ENCODE measurements at regions not wholly inside any gene's neighbourhood (a gene's known extent, or its start where the extent isn't known, plus 50 kb on each side); places are given as distances from the start of the nearest gene placed in this dataset.
"Not testable (repeated sequence)": the region's sequence is repeated elsewhere in the genome, so short reads cannot be mapped to it uniquely, and the experiment has no call there.

DNA sequence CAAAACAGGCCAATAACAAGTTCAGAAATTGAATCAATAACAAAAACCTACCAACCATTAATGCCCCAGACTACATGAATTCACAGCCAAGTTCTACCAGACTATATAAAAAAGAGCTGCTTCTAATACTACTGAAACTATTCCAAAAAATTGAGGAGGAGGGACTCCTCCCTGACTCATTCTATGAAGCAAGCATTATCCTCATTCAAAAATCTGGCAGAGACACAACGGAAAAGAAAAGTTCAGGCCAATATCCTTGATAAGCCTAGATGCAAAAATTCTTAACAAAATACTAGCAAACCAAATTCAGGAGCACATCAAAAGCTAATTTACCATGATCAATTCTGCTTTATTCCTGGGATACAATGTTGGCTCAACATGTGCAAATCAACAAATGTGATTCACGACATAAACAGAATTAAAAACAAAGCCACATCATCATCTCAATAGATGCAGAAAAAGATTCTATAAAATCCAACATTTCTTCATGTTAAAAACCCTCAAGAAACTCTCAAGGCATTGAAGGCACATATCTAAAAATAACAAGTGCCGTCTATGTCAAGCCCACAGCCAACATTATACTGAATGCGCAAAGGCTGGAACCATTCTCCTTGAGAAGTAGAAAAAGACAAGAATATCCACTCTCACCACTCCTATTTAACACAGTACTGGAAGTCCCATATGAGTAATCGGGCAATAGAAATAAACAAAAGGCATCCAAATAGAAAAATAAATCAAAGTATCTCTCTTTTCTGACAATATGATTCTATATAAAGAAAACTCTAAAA is 573.6 kb upstream of the GRM7 start:
- TF ChIP-seq, protein P1, sequence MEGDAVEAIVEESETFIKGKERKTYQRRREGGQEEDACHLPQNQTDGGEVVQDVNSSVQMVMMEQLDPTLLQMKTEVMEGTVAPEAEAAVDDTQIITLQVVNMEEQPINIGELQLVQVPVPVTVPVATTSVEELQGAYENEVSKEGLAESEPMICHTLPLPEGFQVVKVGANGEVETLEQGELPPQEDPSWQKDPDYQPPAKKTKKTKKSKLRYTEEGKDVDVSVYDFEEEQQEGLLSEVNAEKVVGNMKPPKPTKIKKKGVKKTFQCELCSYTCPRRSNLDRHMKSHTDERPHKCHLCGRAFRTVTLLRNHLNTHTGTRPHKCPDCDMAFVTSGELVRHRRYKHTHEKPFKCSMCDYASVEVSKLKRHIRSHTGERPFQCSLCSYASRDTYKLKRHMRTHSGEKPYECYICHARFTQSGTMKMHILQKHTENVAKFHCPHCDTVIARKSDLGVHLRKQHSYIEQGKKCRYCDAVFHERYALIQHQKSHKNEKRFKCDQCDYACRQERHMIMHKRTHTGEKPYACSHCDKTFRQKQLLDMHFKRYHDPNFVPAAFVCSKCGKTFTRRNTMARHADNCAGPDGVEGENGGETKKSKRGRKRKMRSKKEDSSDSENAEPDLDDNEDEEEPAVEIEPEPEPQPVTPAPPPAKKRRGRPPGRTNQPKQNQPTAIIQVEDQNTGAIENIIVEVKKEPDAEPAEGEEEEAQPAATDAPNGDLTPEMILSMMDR (conservative IDR thresholded peaks at IDR 0.05) = no peak
- H3K4me3 Mint-ChIP-seq = no peak overlapping the region
- peaks cover 19% of the 10 kb centered on the region for H3K9me3 Mint-ChIP-seq
- peaks cover 9% of the 10 kb centered on the region for H3K36me3 Mint-ChIP-seq (ENCODE audit: low read depth)
- H3K27ac Mint-ChIP-seq (ENCODE audit: unreplicated experiment) = no peak overlapping the region
- no peaks in the 10 kb centered on the region for H3K27me3 Mint-ChIP-seq (ENCODE audit: low read depth)
- H3K4me1 Mint-ChIP-seq = no peaks in the 10 kb centered on the region
- DNase-seq (ENCODE audit: low read depth, low spot score) = no peak

DNA sequence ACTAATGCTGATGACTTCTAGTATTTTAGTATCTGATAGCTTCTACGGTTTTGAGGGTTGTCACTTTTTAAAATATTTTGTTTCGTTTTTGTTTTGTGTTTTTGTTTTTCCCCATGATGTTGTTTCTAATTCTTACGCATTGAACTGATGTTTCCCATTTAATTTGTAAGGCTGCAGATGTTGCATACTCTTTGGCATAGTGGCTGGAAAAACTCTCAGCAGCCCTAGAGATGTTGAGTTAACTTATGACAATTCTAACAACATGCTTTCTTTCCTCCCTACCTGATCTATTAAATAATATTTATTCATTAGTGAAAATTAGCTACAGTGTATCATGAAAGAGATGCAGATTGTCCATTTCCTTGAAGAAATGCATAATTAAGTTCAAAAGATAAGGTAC is 559.3 kb upstream of the GRM7 start:
- no peak for DNase-seq (ENCODE audit: low read depth, low spot score)
- Mint-ChIP-seq H3K4me3 (no peak overlapping the region), H3K36me3 (ENCODE audit: low read depth) (peaks cover 3% of the 10 kb centered on the region), H3K9me3 (peaks cover 10% of the 10 kb centered on the region), H3K27me3 (ENCODE audit: low read depth) (no peaks in the 10 kb centered on the region), H3K4me1 (no peaks in the 10 kb centered on the region), H3K27ac (ENCODE audit: unreplicated experiment) (no peak overlapping the region)
- TF ChIP-seq, protein P1 (conservative IDR thresholded peaks at IDR 0.05) = no peak

DNA sequence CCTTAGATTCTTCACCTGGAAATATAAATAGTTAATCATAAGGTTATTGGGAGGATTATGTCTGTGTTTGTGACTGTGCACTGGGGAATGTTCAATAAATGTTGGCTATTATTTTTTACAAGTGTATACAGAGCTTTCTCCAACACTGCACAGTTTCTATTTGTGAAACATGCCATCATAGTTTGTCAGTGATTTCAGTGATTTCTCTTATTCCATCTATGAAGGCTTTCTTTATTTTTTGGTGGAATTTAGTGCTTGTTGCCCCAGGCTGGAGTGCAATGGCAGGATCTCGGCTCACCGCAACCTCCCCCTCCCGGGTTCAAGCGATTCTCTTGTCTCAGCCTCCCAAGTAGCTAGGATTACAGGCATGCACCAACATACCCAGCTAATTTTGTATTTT is 545.0 kb upstream of the GRM7 start:
- H3K4me1 Mint-ChIP-seq = no peaks in the 10 kb centered on the region
- no peak for DNase-seq (ENCODE audit: low read depth, low spot score)
- H3K27ac Mint-ChIP-seq (ENCODE audit: unreplicated experiment) = no peak overlapping the region
- TF ChIP-seq, protein P1 (conservative IDR thresholded peaks at IDR 0.05) = no peak
- H3K27me3 Mint-ChIP-seq (ENCODE audit: low read depth) = no peaks in the 10 kb centered on the region
- no peaks in the 10 kb centered on the region for H3K9me3 Mint-ChIP-seq
- no peaks in the 10 kb centered on the region for H3K36me3 Mint-ChIP-seq (ENCODE audit: low read depth)
- H3K4me3 Mint-ChIP-seq = no peak overlapping the region

DNA sequence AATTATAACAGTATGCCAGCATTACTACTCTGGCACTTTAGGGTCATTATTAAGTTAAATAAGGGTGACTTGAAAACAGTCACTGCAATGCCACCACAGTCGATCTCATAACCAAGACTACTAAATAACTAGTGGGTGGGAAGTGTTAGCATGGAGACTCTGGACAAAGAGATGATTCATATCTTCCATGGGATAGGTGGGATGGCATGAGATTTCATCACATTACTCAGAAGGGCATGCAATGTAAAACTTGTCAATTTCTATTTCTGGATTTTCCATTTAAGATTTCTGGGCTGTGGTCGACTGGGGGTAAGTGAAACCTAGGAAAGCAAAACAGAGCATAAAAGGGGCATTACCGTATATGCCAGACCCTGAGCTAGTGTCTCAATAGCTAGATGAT is 538.9 kb upstream of the GRM7 start:
- no peak overlapping the region for H3K27ac Mint-ChIP-seq (ENCODE audit: unreplicated experiment)
- no peaks in the 10 kb centered on the region for H3K9me3 Mint-ChIP-seq
- H3K36me3 Mint-ChIP-seq (ENCODE audit: low read depth) = no peaks in the 10 kb centered on the region
- peaks cover 4% of the 10 kb centered on the region for H3K4me1 Mint-ChIP-seq
- TF ChIP-seq, protein P1 (conservative IDR thresholded peaks at IDR 0.05) = no peak
- no peak overlapping the region for H3K4me3 Mint-ChIP-seq
- DNase-seq (ENCODE audit: low read depth, low spot score) = no peak
- no peaks in the 10 kb centered on the region for H3K27me3 Mint-ChIP-seq (ENCODE audit: low read depth)

DNA sequence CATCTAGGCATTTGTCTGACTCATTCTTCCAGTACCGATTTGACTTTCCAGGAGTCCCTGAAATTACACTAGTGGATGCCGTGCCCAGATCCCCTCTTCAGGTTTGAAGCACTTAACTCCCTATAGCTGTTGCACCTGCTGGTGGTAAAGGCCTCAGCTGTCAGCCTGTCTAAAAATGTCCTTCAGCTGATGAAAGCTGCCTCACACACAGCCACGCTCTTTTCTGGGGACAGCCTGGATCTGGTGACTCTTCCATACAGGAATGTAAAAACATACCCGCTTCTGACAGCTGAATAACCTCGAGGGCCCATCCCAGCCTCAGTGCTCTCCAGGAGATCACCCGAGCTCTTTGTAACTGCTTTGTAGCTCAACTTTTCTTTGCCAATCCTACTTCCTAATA is 534.1 kb upstream of the GRM7 start:
- H3K36me3 Mint-ChIP-seq (ENCODE audit: low read depth) = no peaks in the 10 kb centered on the region
- no peak for DNase-seq (ENCODE audit: low read depth, low spot score)
- peaks cover 6% of the 10 kb centered on the region for H3K4me1 Mint-ChIP-seq
- TF ChIP-seq, protein P1 (conservative IDR thresholded peaks at IDR 0.05) = no peak
- no peak overlapping the region for H3K27ac Mint-ChIP-seq (ENCODE audit: unreplicated experiment)
- H3K9me3 Mint-ChIP-seq = no peaks in the 10 kb centered on the region
- H3K4me3 Mint-ChIP-seq = no peak overlapping the region
- no peaks in the 10 kb centered on the region for H3K27me3 Mint-ChIP-seq (ENCODE audit: low read depth)

DNA sequence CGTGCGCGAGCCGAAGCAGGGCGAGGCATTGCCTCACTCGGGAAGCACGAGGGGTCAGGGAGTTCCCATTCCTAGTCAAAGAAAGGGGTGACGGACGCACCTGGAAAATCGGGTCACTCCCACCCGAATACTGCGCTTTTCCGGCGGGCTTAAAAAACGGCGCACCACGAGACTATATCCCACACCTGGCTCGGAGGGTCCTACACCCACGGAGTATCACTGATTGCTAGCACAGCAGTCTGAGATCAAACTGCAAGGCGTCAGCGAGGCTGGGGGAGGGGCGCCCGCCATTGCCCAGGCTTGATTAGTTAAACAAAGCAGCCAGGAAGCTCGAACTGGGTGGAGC is 520.0 kb upstream of the GRM7 start:
- H3K27ac Mint-ChIP-seq (ENCODE audit: unreplicated experiment); H3K4me3 Mint-ChIP-seq; DNase-seq (ENCODE audit: low read depth, low spot score); H3K4me1 Mint-ChIP-seq; H3K27me3 Mint-ChIP-seq (ENCODE audit: low read depth); H3K36me3 Mint-ChIP-seq (ENCODE audit: low read depth); H3K9me3 Mint-ChIP-seq: not testable (repeated sequence)

Measured in neural crest cell (in vitro differentiated cells).